ENCODE measurements at regions not wholly inside any gene's neighbourhood (a gene's known extent, or its start where the extent isn't known, plus 50 kb on each side); places are given as distances from the start of the nearest gene placed in this dataset.

DNA sequence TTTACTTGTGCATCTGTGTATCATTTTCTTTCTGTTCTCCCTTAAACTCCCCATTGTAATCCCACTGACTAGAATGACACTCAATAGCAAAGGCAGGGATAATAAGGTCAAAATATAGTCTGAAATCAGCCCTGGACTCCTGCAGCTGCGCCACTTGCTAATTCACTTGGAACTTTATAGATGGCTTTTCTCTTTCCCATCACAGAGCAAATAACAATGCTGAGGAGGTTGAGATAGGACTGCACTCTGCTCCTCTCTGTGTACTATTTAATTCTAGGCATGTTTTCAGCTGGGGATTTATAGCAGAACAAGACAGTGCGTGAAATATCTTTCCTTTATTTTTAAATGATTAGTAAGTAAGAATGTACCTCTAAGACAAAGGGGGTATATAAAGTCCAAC lies 324.2 kb downstream of the LNPK start:
- TF ChIP-seq GATA3 (IDR thresholded peaks at IDR 0.05; ENCODE audit: low read depth, low read length) (no peak), GATA2 (IDR thresholded peaks at IDR 0.05; ENCODE audit: low read depth, low read length) (no peak)

Data from SH-SY5Y (cell line).